ENCODE measurements at regions not wholly inside any gene's neighbourhood (a gene's known extent, or its start where the extent isn't known, plus 50 kb on each side); places are given as distances from the start of the nearest gene placed in this dataset.

DNA sequence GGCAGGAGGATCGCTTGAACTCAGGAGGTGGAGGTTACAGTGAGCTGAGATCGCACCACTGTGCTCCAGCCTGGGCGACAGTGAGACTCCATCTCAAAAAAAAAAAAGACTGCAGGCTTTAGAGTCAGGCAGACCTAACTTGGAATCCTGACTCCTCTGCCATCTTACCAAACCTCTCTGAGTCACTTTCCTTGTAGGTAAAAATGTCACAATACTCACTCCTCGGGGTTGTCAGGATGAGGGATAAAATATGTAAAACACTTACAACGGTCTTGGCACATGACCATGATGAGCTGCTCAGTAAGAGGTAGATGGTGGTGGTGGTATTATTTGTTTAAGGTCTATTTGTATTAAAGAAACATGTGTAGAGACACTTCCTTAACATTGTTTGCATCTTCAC, 154.1 kb upstream of the PDE1C start:
- Histone ChIP-seq H3K36me3 (ENCODE audit: insufficient read depth, low read length) (no peaks in the 10 kb centered on the region), H3K27me3 (ENCODE audit: insufficient read depth, low read length, poor library complexity, severe bottlenecking) (no peaks in the 10 kb centered on the region), H3K79me2 (ENCODE audit: insufficient read depth, low read length) (no peaks in the 10 kb centered on the region), H3K9ac (ENCODE audit: low read depth, low read length, poor library complexity, severe bottlenecking) (no peak overlapping the region), H3F3A (ENCODE audit: low read depth) (no peaks in the 10 kb centered on the region), H3K4me1 (ENCODE audit: insufficient read depth, low read length, poor library complexity, severe bottlenecking) (no peaks in the 10 kb centered on the region), H3K9me3 (ENCODE audit: insufficient read depth, low read depth, low read length) (no peaks in the 10 kb centered on the region; the same call in 1 of the 2 replicates), H3K4me2 (ENCODE audit: low read depth, low read length, poor library complexity, severe bottlenecking) (no peak overlapping the region), H4K20me1 (ENCODE audit: insufficient read depth, low read length, poor library complexity, severe bottlenecking) (no peaks in the 10 kb centered on the region), H3K9me2 (replicated peaks; ENCODE audit: low read depth, low read length) (no peaks in the 10 kb centered on the region), H3K4me3 (ENCODE audit: low read length, poor library complexity, severe bottlenecking) (no peak overlapping the region), H2AFZ (ENCODE audit: low read length) (no peak overlapping the region)
- TF ChIP-seq CTCF (conservative IDR thresholded peaks at IDR 0.05; ENCODE audit: low read length) (no peak), EZH2phosphoT487 (IDR thresholded peaks at IDR 0.05; ENCODE audit: borderline replicate concordance) (no peak)

DNA sequence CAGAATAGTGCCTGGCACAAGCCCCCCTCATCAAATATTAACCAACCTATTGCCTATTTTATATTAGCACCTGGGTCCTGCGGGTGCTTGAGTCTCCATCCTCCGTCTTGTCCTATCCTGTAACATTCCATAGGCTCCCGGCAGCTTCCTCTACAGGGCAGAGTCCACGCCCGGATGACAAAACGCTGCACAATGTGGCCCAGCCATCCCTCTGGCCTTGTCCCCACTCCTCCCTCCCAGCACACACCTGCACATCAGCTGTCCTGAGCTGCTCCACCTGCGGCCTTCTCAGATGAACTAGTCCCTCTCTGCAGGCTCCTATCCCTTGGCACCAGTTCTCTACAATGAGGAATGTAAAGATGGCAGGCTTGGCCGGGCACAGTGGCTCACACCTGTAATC, 153.5 kb upstream of the PDE1C start:
- H3K79me2 ChIP-seq (ENCODE audit: insufficient read depth, low read length) = no peaks in the 10 kb centered on the region
- H3K4me2 ChIP-seq (ENCODE audit: low read depth, low read length, poor library complexity, severe bottlenecking) = no peak overlapping the region
- no peak overlapping the region for H2AFZ ChIP-seq (ENCODE audit: low read length)
- no peaks in the 10 kb centered on the region for H3K36me3 ChIP-seq (ENCODE audit: insufficient read depth, low read length)
- H3K4me1 ChIP-seq (ENCODE audit: insufficient read depth, low read length, poor library complexity, severe bottlenecking) = no peaks in the 10 kb centered on the region
- TF ChIP-seq CTCF (conservative IDR thresholded peaks at IDR 0.05; ENCODE audit: low read length) = no peak
- TF ChIP-seq EZH2phosphoT487 (IDR thresholded peaks at IDR 0.05; ENCODE audit: borderline replicate concordance) = no peak
- H3K9me2 ChIP-seq (replicated peaks; ENCODE audit: low read depth, low read length) = no peaks in the 10 kb centered on the region
- no peaks in the 10 kb centered on the region for H3F3A ChIP-seq (ENCODE audit: low read depth)
- no peaks in the 10 kb centered on the region; the same call in 1 of the 2 replicates for H3K9me3 ChIP-seq (ENCODE audit: insufficient read depth, low read depth, low read length)
- no peaks in the 10 kb centered on the region for H4K20me1 ChIP-seq (ENCODE audit: insufficient read depth, low read length, poor library complexity, severe bottlenecking)
- H3K4me3 ChIP-seq (ENCODE audit: low read length, poor library complexity, severe bottlenecking) = no peak overlapping the region
- no peaks in the 10 kb centered on the region for H3K27me3 ChIP-seq (ENCODE audit: insufficient read depth, low read length, poor library complexity, severe bottlenecking)
- H3K9ac ChIP-seq (ENCODE audit: low read depth, low read length, poor library complexity, severe bottlenecking) = no peak overlapping the region

DNA sequence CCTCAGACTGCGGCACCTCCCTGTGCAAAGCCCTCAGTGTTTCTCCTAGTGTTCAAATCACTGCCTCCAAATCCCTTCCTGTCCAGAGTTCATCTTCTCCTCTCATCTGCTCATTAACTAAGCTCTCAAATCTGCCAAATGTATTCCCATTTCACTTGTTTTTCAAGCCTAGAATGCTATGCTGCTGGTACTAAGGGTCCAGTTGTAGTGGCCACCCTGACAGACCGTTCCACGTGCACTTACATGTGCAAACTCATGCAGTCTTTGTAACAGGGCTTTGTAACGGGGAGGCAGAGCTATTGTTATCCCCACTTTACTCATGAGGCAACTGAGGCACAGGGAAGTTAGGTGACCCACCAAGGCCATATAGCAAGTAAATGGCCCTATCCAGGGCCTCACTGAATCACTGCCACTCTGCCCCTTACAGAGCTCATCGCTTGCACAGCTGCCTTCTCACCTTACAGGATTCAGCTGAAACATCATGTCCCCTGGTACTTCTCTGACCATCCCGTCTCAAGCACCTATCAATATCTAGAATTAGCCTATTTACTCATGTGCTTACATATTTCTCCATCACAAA, 153.0 kb upstream of the PDE1C start:
- no peaks in the 10 kb centered on the region for H3F3A ChIP-seq (ENCODE audit: low read depth)
- H3K9me3 ChIP-seq (ENCODE audit: insufficient read depth, low read depth, low read length) = no peaks in the 10 kb centered on the region; the same call in 1 of the 2 replicates
- no peaks in the 10 kb centered on the region for H3K4me1 ChIP-seq (ENCODE audit: insufficient read depth, low read length, poor library complexity, severe bottlenecking)
- no peak for TF ChIP-seq CTCF (conservative IDR thresholded peaks at IDR 0.05; ENCODE audit: low read length)
- TF ChIP-seq EZH2phosphoT487 (IDR thresholded peaks at IDR 0.05; ENCODE audit: borderline replicate concordance) = no peak
- H4K20me1 ChIP-seq (ENCODE audit: insufficient read depth, low read length, poor library complexity, severe bottlenecking) = no peaks in the 10 kb centered on the region
- no peaks in the 10 kb centered on the region for H3K79me2 ChIP-seq (ENCODE audit: insufficient read depth, low read length)
- no peaks in the 10 kb centered on the region for H3K36me3 ChIP-seq (ENCODE audit: insufficient read depth, low read length)
- no peak overlapping the region for H3K4me2 ChIP-seq (ENCODE audit: low read depth, low read length, poor library complexity, severe bottlenecking)
- no peaks in the 10 kb centered on the region for H3K27me3 ChIP-seq (ENCODE audit: insufficient read depth, low read length, poor library complexity, severe bottlenecking)
- H2AFZ ChIP-seq (ENCODE audit: low read length) = no peak overlapping the region
- H3K9ac ChIP-seq (ENCODE audit: low read depth, low read length, poor library complexity, severe bottlenecking) = no peak overlapping the region
- H3K9me2 ChIP-seq (replicated peaks; ENCODE audit: low read depth, low read length) = no peaks in the 10 kb centered on the region
- H3K4me3 ChIP-seq (ENCODE audit: low read length, poor library complexity, severe bottlenecking) = no peak overlapping the region

All from Loucy (cell line).